Peyer's patch (tissue), 4 donors: ENCODE measurements at regions not wholly inside any gene's neighbourhood (a gene's known extent, or its start where the extent isn't known, plus 50 kb on each side); places are given as distances from the start of the nearest gene placed in this dataset.

Source experiments
- POLR2A ChIP-seq, 2 donors: fragments of 450-650 bp; IDR thresholded peaks; one replicate each; pipeline ENCODE4 v1.5.1; 2017; ENCODE audit warnings: antibody characterized with exemption in 2 of 2, mild to moderate bottlenecking in 2 of 2, moderate library complexity in 2 of 2
- TF ChIP-seq, protein P1 (sequence below), 6 experiments: fragments of 450-650 bp in 4 of 6; fragments of 200-600 bp in 2 of 6; sonication (generic) in 1 of 6; IDR thresholded peaks; one replicate each; pipeline ENCODE4 v1.5.1; 2017 to 2019; ENCODE audit warnings: antibody characterized with exemption in 6 of 6, mild to moderate bottlenecking in 3 of 6, moderate library complexity in 1 of 6

DNA sequence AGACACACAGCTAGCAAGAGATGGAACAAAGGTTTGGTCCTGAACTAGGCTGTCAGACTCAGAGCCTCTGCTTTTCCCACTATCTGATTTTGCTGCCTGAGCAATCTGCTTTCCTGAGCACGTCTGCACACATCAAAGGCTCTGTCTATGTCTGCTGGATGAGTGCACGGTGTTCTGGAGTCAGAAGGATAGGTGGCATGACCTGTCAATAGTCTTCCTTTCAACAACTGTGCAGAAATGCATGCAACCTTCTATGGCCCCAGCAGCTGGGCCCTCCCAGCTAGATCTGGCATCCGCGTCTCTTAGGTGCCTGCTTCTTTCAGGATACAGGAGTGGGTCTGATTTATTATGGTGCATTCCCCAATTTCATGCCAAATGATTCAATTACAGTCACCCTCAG is 138.3 kb downstream of the UTP18 start:
- TF ChIP-seq, protein P1, sequence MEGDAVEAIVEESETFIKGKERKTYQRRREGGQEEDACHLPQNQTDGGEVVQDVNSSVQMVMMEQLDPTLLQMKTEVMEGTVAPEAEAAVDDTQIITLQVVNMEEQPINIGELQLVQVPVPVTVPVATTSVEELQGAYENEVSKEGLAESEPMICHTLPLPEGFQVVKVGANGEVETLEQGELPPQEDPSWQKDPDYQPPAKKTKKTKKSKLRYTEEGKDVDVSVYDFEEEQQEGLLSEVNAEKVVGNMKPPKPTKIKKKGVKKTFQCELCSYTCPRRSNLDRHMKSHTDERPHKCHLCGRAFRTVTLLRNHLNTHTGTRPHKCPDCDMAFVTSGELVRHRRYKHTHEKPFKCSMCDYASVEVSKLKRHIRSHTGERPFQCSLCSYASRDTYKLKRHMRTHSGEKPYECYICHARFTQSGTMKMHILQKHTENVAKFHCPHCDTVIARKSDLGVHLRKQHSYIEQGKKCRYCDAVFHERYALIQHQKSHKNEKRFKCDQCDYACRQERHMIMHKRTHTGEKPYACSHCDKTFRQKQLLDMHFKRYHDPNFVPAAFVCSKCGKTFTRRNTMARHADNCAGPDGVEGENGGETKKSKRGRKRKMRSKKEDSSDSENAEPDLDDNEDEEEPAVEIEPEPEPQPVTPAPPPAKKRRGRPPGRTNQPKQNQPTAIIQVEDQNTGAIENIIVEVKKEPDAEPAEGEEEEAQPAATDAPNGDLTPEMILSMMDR (IDR thresholded peaks at IDR 0.05), result no peak
- no peak for TF ChIP-seq POLR2A (IDR thresholded peaks at IDR 0.05)
